IMR-90 (cell line): ENCODE measurements at regions not wholly inside any gene's neighbourhood (a gene's known extent, or its start where the extent isn't known, plus 50 kb on each side); places are given as distances from the start of the nearest gene placed in this dataset.

Source experiments
- ATAC-seq: fragments of 200-7000 bp; cut with Tn5 transposase; 2 replicates; pipeline ENCODE4 v1.9.1; 2020; ENCODE audit warnings: low read depth, mild to moderate bottlenecking, moderate library complexity
- BruUV-seq: library from RNA; stranded (reverse); fragments of 400-500 nt; replicated peaks from 2 replicates; lab custom pipeline; 2021; lab: Mats Ljungman, UMichigan
- CTCF ChIA-PET: fragments of 300-600 bp; formaldehyde crosslinking; extraction: SDS; loops from one replicate; lab custom pipeline; 2021; ENCODE audit warnings: antibody characterized with exemption; lab: Yijun Ruan, JAX
- POLR2A ChIA-PET: fragments of 300-600 bp; sonication (Branson Sonifier 250); formaldehyde crosslinking; loops from one replicate; lab custom pipeline; 2022; ENCODE audit warnings: antibody characterized with exemption; ENCODE audit not compliant: unreplicated experiment; lab: Charles Lee
- DNase-seq: peaks from one replicate; pipeline ENCODE4 v3.0.0; 2013
- H2AFZ ChIP-seq: replicated peaks from 2 replicates; pipeline ENCODE3; 2013; ENCODE audit warnings: low read length, mild to moderate bottlenecking; ENCODE audit not compliant: poor library complexity
- H2AK5ac ChIP-seq: 2 replicates; pipeline ENCODE4 v1.6.1; 2013; ENCODE audit warnings: low read depth, low read length, inconsistent platforms
- H2AK9ac ChIP-seq: replicated peaks from 2 replicates; pipeline ENCODE3; 2013; ENCODE audit warnings: mild to moderate bottlenecking, low read depth, low read length, moderate library complexity; ENCODE audit not compliant: poor library complexity
- H2BK120ac ChIP-seq: 2 replicates; pipeline ENCODE4 v1.6.1; 2013; ENCODE audit warnings: low read depth, low read length, inconsistent platforms
- H2BK15ac ChIP-seq: 3 replicates; pipeline ENCODE4 v1.6.1; 2013; ENCODE audit warnings: low read depth, low read length, inconsistent platforms
- H2BK20ac ChIP-seq: 2 replicates; pipeline ENCODE4 v1.6.1; 2013; ENCODE audit warnings: low read depth, mild to moderate bottlenecking, inconsistent platforms, low read length, moderate library complexity
- H2BK5ac ChIP-seq: 2 replicates; pipeline ENCODE4 v1.6.1; 2013; ENCODE audit warnings: mild to moderate bottlenecking, low read depth, low read length, inconsistent platforms; ENCODE audit not compliant: poor library complexity, severe bottlenecking
- H3K14ac ChIP-seq: replicated peaks from 2 replicates; pipeline ENCODE4 v1.6.1; 2013; ENCODE audit warnings: low read depth, low read length, inconsistent platforms
- H3K18ac ChIP-seq: 2 replicates; pipeline ENCODE4 v1.6.1; 2013; ENCODE audit warnings: low read depth, low read length, control low read depth
- H3K23ac ChIP-seq: 2 replicates; pipeline ENCODE4 v1.6.1; 2013; ENCODE audit warnings: low read depth, low read length, inconsistent platforms
- H3K27ac ChIP-seq: 2 replicates; pipeline ENCODE4 v1.5.1; 2013; ENCODE audit warnings: mild to moderate bottlenecking, control low read depth, low read length; ENCODE audit not compliant: insufficient read depth
- H3K27me3 ChIP-seq: 2 replicates; pipeline ENCODE4 v1.6.1; 2013; ENCODE audit warnings: low read length; ENCODE audit not compliant: control insufficient read depth, insufficient read depth
- H3K36me3 ChIP-seq: 2 replicates; pipeline ENCODE4 v1.6.1; 2013; ENCODE audit warnings: low read length, mixed read lengths; ENCODE audit not compliant: control insufficient read depth, insufficient read depth
- H3K4ac ChIP-seq: 2 replicates; pipeline ENCODE4 v1.6.1; 2013; ENCODE audit warnings: low read depth, low read length, inconsistent platforms
- H3K4me1 ChIP-seq: 2 replicates; pipeline ENCODE4 v1.6.1; 2013; ENCODE audit warnings: low read length, mixed read lengths; ENCODE audit not compliant: control insufficient read depth, insufficient read depth
- H3K4me2 ChIP-seq: 2 replicates; pipeline ENCODE4 v1.6.1; 2013; ENCODE audit warnings: low read depth, mild to moderate bottlenecking, control low read depth, low read length, moderate library complexity
- H3K4me3 ChIP-seq: 2 replicates; pipeline ENCODE4 v1.5.1; 2013; ENCODE audit warnings: low read depth, mild to moderate bottlenecking, control low read depth, low read length, moderate library complexity; ENCODE audit not compliant: insufficient read depth
- H3K56ac ChIP-seq: 2 replicates; pipeline ENCODE4 v1.6.1; 2013; ENCODE audit warnings: low read length, inconsistent platforms; ENCODE audit not compliant: insufficient read depth; ENCODE audit errors: extremely low read depth
- H3K79me1 ChIP-seq, 2 experiments: 2 replicates each; pipeline ENCODE4 v1.6.1; 2013; ENCODE audit warnings: low read length in 2 of 2, inconsistent platforms in 1 of 2, low read depth in 1 of 2
- H3K9ac ChIP-seq: 2 replicates; pipeline ENCODE4 v1.6.1; 2013; ENCODE audit warnings: low read depth, low read length, control low read depth
- H3K9me1 ChIP-seq: 2 replicates; pipeline ENCODE4 v1.6.1; 2013; ENCODE audit warnings: low read length, inconsistent platforms; ENCODE audit not compliant: insufficient read depth
- H3K9me3 ChIP-seq: 2 replicates; pipeline ENCODE4 v1.6.1; 2013; ENCODE audit warnings: low read length; ENCODE audit not compliant: control insufficient read depth, insufficient read depth
- H4K20me1 ChIP-seq: 2 replicates; pipeline ENCODE4 v1.6.1; 2013; ENCODE audit warnings: low read length, inconsistent platforms; ENCODE audit not compliant: insufficient read depth
- H4K5ac ChIP-seq: 2 replicates; pipeline ENCODE4 v1.6.1; 2013; ENCODE audit warnings: mild to moderate bottlenecking, low read depth, low read length, control low read depth
- H4K8ac ChIP-seq, 2 experiments: 2 replicates each; pipeline ENCODE4 v1.6.1; 2013; ENCODE audit warnings: low read depth in 2 of 2, low read length in 2 of 2, control low read depth in 1 of 2, inconsistent platforms in 1 of 2
- H4K91ac ChIP-seq: 2 replicates; pipeline ENCODE4 v1.6.1; 2013; ENCODE audit warnings: low read depth, low read length, inconsistent platforms; ENCODE audit not compliant: insufficient read depth
- CEBPB ChIP-seq: IDR thresholded peaks from 2 replicates; pipeline ENCODE4 v1.6.1; 2012; ENCODE audit warnings: low read depth, low read length, improper control_type of control experiment
- CHD1 ChIP-seq: IDR thresholded peaks from 2 replicates; pipeline ENCODE4 v1.6.1; 2012; ENCODE audit warnings: low read depth, low read length, improper control_type of control experiment
- ELK1 ChIP-seq: fragments of 150-350 bp; IDR thresholded peaks from 2 replicates; pipeline ENCODE4 v1.6.1; 2016; ENCODE audit warnings: low read depth, mild to moderate bottlenecking, low read length, moderate library complexity, borderline replicate concordance
- MXI1 ChIP-seq: IDR thresholded peaks from 2 replicates; pipeline ENCODE4 v1.6.1; 2012; ENCODE audit warnings: low read depth, mild to moderate bottlenecking, low read length, moderate library complexity, borderline replicate concordance
- NFE2L2 ChIP-seq: fragments of 150-350 bp; IDR thresholded peaks from 2 replicates; pipeline ENCODE4 v1.6.1; 2016; ENCODE audit warnings: low read depth, mild to moderate bottlenecking, low read length
- POLR2A ChIP-seq: IDR thresholded peaks from 2 replicates; pipeline ENCODE4 v1.6.1; 2012; ENCODE audit warnings: mild to moderate bottlenecking, low read depth, low read length
- RAD21 ChIP-seq: IDR thresholded peaks from 2 replicates; pipeline ENCODE4 v1.6.1; 2012; ENCODE audit warnings: low read length, improper control_type of control experiment
- RCOR1 ChIP-seq: IDR thresholded peaks from 2 replicates; pipeline ENCODE4 v1.6.1; 2012; ENCODE audit warnings: mild to moderate bottlenecking, low read length, improper control_type of control experiment; ENCODE audit not compliant: insufficient replicate concordance
- RFX5 ChIP-seq: IDR thresholded peaks from 2 replicates; pipeline ENCODE4 v1.8.0; 2012; ENCODE audit warnings: low read depth, mild to moderate bottlenecking, low read length, moderate library complexity
- SMC3 ChIP-seq: fragments of 150-350 bp; IDR thresholded peaks from 2 replicates; pipeline ENCODE4 v1.6.1; 2016; ENCODE audit warnings: low read depth, mild to moderate bottlenecking, antibody characterized with exemption, low read length, moderate library complexity
- USF2 ChIP-seq: fragments of 150-350 bp; IDR thresholded peaks from 2 replicates; pipeline ENCODE4 v1.6.1; 2017; ENCODE audit warnings: mild to moderate bottlenecking, antibody characterized with exemption, low read length, low read depth
- WGBS, 2 experiments: methylation state at CpG; one replicate each; pipeline versions ENCODE4 v1.1.5 to v1.1.7; 2013; ENCODE audit warnings: missing lambda C conversion rate in 2 of 2; ENCODE audit not compliant: insufficient read length in 1 of 2; ENCODE audit errors: extremely low coverage in 2 of 2; 5-methylcytosine and 5-hydroxymethylcytosine counted together
- dilution Hi-C: fragments of 300-500 bp; cut with HindIII; formaldehyde crosslinking; loops from one replicate; pipeline ENCODE4 v1.14.3; 2018; ENCODE audit warnings: low sequenced_read_pairs; ENCODE audit not compliant: unreplicated experiment
- in situ Hi-C: fragments of 300-500 bp; cut with MboI; formaldehyde crosslinking; loops from 3 replicates; pipeline ENCODE4 v1.14.3; 2019; ENCODE audit warnings: low sequenced_read_pairs, inconsistent platforms, mixed read lengths
- intact Hi-C: fragments of 100-400 bp; cut with micrococcal nuclease; formaldehyde crosslinking; loops from 2 replicates; pipeline ENCODE4 v1.10.0; 2022

- no peak overlapping the region for H2BK15ac ChIP-seq
- no peak overlapping the region for H3K56ac ChIP-seq
- H2BK120ac ChIP-seq = no peak overlapping the region
- in situ Hi-C loops (no loop called here), intact Hi-C loops (no loop called here), dilution Hi-C loops (no loop called here)
- no peak overlapping the region for H4K8ac ChIP-seq
- no peak overlapping the region for H3K27ac ChIP-seq
- no peak overlapping the region for H2AFZ ChIP-seq
- H2BK5ac ChIP-seq = no peak overlapping the region
- no peak overlapping the region for H3K23ac ChIP-seq
- H3K9me3 ChIP-seq = no peaks in the 10 kb centered on the region
- H3K9me1 ChIP-seq = no peaks in the 10 kb centered on the region
- H3K4ac ChIP-seq = no peak overlapping the region
- H4K20me1 ChIP-seq = no peaks in the 10 kb centered on the region
- CTCF ChIA-PET = no interaction called here
- no peak overlapping the region for H2AK9ac ChIP-seq
- DNase-seq (no peak), ATAC-seq (no peak)
- no peak overlapping the region for H4K5ac ChIP-seq
- POLR2A ChIA-PET = no interaction called here
- TF ChIP-seq MXI1 (no peak), POLR2A (no peak), USF2 (no peak), RAD21 (no peak), SMC3 (no peak), ELK1 (no peak), RFX5 (no peak), RCOR1 (no peak), CEBPB (no peak), CHD1 (no peak), NFE2L2 (no peak)
- WGBS, 2 experiments = no CpG with 5 or more reads among the region's 2 CpGs
- H3K4me3 ChIP-seq = no peak overlapping the region
- no peaks in the 10 kb centered on the region for H3K27me3 ChIP-seq
- H3K79me1 ChIP-seq = no peaks in the 10 kb centered on the region
- H2AK5ac ChIP-seq = no peak overlapping the region
- H4K91ac ChIP-seq = no peak overlapping the region
- no peaks in the 10 kb centered on the region for H3K36me3 ChIP-seq
- H2BK20ac ChIP-seq = no peak overlapping the region
- no peak overlapping the region for H3K14ac ChIP-seq
- no peaks in the 10 kb centered on the region for H3K4me1 ChIP-seq
- no peak overlapping the region for H3K18ac ChIP-seq
- no peak overlapping the region for H3K4me2 ChIP-seq
- no peak overlapping the region for H3K9ac ChIP-seq
- no TSS peak for BruUV-seq
Observed at GRCh38 chr20:40291493-40292135, 397.4 kb downstream of the MAFB start.
